ENCODE measurements at regions not wholly inside any gene's neighbourhood (a gene's known extent, or its start where the extent isn't known, plus 50 kb on each side); places are given as distances from the start of the nearest gene placed in this dataset.

DNA sequence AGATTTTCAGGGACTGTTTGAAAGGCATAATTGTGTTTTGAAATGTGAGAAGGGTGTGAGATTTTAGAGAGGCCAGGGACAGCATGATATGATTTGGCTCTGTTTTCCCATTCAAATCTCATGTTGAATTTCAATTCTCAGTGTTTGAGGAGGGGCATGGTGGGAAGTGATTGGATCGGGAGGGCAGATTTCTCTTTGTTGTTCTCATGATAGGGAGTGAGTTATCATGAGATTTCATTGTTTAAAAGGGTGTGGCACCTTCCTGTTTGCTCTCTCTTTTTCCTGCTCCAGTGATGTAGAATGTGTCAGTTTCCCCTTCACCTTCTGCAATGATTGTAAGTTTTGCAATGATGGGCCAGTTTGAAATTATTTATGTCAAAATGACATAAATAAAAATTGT is 113.0 kb upstream of the PCDH15 start:
- no peak for DNase-seq

DNA sequence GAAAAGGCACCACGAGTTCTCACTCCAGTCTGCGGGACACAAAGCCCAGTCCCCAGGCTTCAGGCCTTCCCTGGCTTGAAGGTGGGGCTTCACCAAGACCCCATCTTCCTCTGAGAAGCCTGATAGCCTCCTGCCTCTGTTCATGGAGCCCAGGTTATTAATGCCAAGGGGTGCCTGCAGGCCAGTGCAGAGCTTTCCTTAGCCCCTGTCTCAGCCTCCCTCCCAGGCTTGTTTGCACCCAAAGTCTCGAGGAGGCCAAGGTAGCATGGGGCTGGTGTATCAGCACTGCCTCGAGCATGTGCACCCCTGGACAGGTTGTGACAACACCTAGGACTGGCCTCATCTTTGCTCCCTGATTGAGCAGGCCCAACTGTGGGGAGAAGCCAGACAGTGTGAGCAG is 108.1 kb upstream of the PCDH15 start:
- no peak for DNase-seq

- DNase-seq, result no peak
Measured at GRCh38 chr10:54908019-54908418, 107.0 kb upstream of the PCDH15 start.

GRCh38 chr10:54906940-54907339 is 105.9 kb upstream of the PCDH15 start:
- no peak for DNase-seq

GRCh38 chr10:54905578-54906192 is 104.7 kb upstream of the PCDH15 start:
- no peak for DNase-seq

DNA sequence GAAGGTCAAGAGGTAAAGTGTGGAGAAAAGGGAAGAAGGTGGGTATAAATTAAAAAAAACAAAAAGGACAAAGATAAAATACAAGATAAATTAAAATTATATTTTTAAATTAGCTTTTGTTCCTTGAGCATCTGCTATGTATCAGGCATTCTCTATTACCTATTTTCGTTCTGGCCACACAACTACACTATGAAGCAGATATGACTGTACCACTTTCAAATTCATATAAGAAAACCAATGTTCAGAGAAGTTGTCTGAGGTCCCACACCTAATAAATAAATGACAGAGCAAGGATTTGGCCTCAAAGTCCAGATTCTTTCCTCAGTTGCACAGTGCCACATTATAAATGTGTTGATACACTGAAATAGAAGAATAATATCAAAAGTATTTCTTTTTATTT is 103.8 kb upstream of the PCDH15 start:
- DNase-seq, result no peak

DNA sequence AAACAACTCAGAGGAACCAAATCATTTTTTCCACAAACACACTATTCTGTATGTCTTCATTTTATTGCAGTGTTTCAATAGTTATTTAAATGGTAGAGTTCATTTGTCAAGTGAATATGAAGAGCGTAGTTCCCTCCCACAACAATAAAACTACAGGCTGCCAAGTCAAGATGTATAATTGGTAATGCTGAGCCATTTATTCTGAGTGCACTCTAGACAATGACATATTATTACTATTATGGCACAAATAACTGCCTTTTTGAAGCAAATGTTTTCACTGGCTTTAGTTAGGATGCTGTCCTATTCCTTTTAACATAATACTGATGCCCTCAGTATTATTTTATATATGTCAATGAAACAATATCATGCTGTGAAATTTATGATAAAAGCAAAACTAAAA is 102.7 kb upstream of the PCDH15 start:
- DNase-seq, result no peak

GRCh38 chr10:54900584-54900983 is 99.6 kb upstream of the PCDH15 start:
- no peak for DNase-seq

DNA sequence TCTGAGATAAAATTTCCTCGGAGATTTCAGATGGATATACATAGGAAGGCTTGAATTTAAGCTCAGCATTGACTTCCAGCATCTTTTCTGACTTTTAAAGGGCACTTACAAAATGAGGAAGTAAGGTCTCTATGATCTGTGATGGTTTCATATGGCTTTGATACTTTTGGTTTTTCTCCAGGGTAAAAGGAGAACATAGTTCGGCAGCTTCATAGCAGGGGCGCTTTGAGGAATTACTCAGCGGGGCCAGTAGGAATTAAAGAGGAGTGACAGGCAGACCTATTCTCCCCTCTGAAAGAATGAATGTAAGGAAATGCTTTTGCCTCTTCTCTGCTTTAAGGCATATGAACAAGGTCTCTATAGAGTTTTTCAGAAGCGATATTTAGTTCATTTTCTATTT is 80.0 kb upstream of the PCDH15 start:
- no peak for DNase-seq

- no peak for DNase-seq
Measured at GRCh38 chr10:54869022-54869421, 68.0 kb upstream of the PCDH15 start.

GRCh38 chr10:54866666-54867065 is 65.6 kb upstream of the PCDH15 start:
- no peak for DNase-seq

- DNase-seq, result no peak
Measured at GRCh38 chr10:54854843-54855242, 53.8 kb upstream of the PCDH15 start.

GRCh38 chr10:54854389-54854788 is 53.4 kb upstream of the PCDH15 start:
- DNase-seq, result no peak

- no peak for DNase-seq
Measured at GRCh38 chr10:54853883-54854282, 52.9 kb upstream of the PCDH15 start.

Measured in SIG-M5 (cell line).